ENCODE measurements at regions not wholly inside any gene's neighbourhood (a gene's known extent, or its start where the extent isn't known, plus 50 kb on each side); places are given as distances from the start of the nearest gene placed in this dataset.

GRCh38 chr3:35537265-35537664 is 102.1 kb upstream of the ARPP21 start:
- H3K27me3 ChIP-seq (replicated peaks in 1 of 7), result no peaks in the 10 kb centered on the region
- 52 to 70% (median 58%) methylated on average over 1 of the region's 1 CpG for WGBS, 5 donors
- H3K9me3 ChIP-seq, result no peaks in the 10 kb centered on the region
- TF ChIP-seq POLR2A (IDR thresholded peaks at IDR 0.05) (no peak), POLR2AphosphoS5 (IDR thresholded peaks at IDR 0.05) (no peak), CTCF (IDR thresholded peaks at IDR 0.05 in 8 of 11, conservative IDR thresholded peaks at IDR 0.05 in 3 of 11) (no peak)
- H3K27ac ChIP-seq, result no peak overlapping the region
- H3K4me3 ChIP-seq, result no peak overlapping the region
- no peaks in the 10 kb centered on the region for H3K36me3 ChIP-seq
- DNase-seq, result no peak
- H3K4me1 ChIP-seq, result no peaks in the 10 kb centered on the region
- intact Hi-C loops (cut with DNase I; ENCODE audit: low total_unique reads), result no loop called here

GRCh38 chr3:35544976-35545375 is 94.3 kb upstream of the ARPP21 start:
- TF ChIP-seq CTCF (IDR thresholded peaks at IDR 0.05 in 8 of 11, conservative IDR thresholded peaks at IDR 0.05 in 3 of 11) (no peak), POLR2A (IDR thresholded peaks at IDR 0.05) (no peak), POLR2AphosphoS5 (IDR thresholded peaks at IDR 0.05) (no peak)
- WGBS, 5 donors, result 41 to 66% (median 54%) methylated on average over 1 of the region's 1 CpG
- intact Hi-C loops (cut with DNase I; ENCODE audit: low total_unique reads), result no loop called here
- Histone ChIP-seq H3K36me3 (no peaks in the 10 kb centered on the region), H3K9me3 (no peaks in the 10 kb centered on the region), H3K4me3 (no peak overlapping the region), H3K4me1 (no peaks in the 10 kb centered on the region), H3K27ac (no peak overlapping the region), H3K27me3 (replicated peaks in 1 of 7) (no peaks in the 10 kb centered on the region)
- no peak for DNase-seq

GRCh38 chr3:35549690-35550089 is 89.6 kb upstream of the ARPP21 start:
- no peak overlapping the region for H3K27ac ChIP-seq
- no peak for DNase-seq
- no peaks in the 10 kb centered on the region for H3K9me3 ChIP-seq
- H3K27me3 ChIP-seq (replicated peaks in 1 of 7), result no peaks in the 10 kb centered on the region
- intact Hi-C loops (cut with DNase I; ENCODE audit: low total_unique reads), result no loop called here
- H3K36me3 ChIP-seq, result no peaks in the 10 kb centered on the region
- no peak overlapping the region for H3K4me3 ChIP-seq
- WGBS, 5 donors, result 54 to 71% (median 69%) methylated on average over 1 of the region's 1 CpG
- H3K4me1 ChIP-seq, result no peaks in the 10 kb centered on the region
- TF ChIP-seq CTCF (IDR thresholded peaks at IDR 0.05 in 8 of 11, conservative IDR thresholded peaks at IDR 0.05 in 3 of 11), result no peak

- Histone ChIP-seq H3K27me3 (replicated peaks in 1 of 7) (no peaks in the 10 kb centered on the region), H3K36me3 (no peaks in the 10 kb centered on the region), H3K27ac (no peak overlapping the region), H3K9me3 (peaks cover 0 to 23% (median 17%) of the 10 kb centered on the region in 8 donors), H3K4me3 (no peak overlapping the region), H3K4me1 (no peaks in the 10 kb centered on the region)
- WGBS, 5 donors, result 85 to 94% (median 90%) methylated on average over 2 of the region's 2 CpGs
- DNase-seq, result no peak
- TF ChIP-seq POLR2A (IDR thresholded peaks at IDR 0.05) (no peak), POLR2AphosphoS5 (IDR thresholded peaks at IDR 0.05) (no peak), CTCF (IDR thresholded peaks at IDR 0.05 in 8 of 11, conservative IDR thresholded peaks at IDR 0.05 in 3 of 11) (no peak)
- intact Hi-C loops (cut with DNase I; ENCODE audit: low total_unique reads), result no loop called here
These were observed 77.2 kb upstream of the ARPP21 start for GRCh38 chr3:35562141-35562540.

All from spleen (tissue), 11 donors.